HEK293 (cell line): ENCODE measurements at regions not wholly inside any gene's neighbourhood (a gene's known extent, or its start where the extent isn't known, plus 50 kb on each side); places are given as distances from the start of the nearest gene placed in this dataset.

ENCODE experiments used
- CTCF ChIP-seq: fragments of 450-650 bp; formaldehyde crosslinking; IDR thresholded peaks from 2 replicates; pipeline ENCODE4 v1.5.1; 2016; ENCODE audit warnings: missing biosample characterization, missing genetic modification characterization
- ZNF747 ChIP-seq: fragments of 450-650 bp; formaldehyde crosslinking; IDR thresholded peaks from 2 replicates; pipeline ENCODE4 v1.5.1; 2016; ENCODE audit warnings: missing biosample characterization, missing genetic modification characterization
- ZSCAN16 ChIP-seq: fragments of 450-650 bp; formaldehyde crosslinking; IDR thresholded peaks from 2 replicates; pipeline ENCODE4 v1.5.1; 2016; ENCODE audit warnings: missing biosample characterization, missing genetic modification characterization

GRCh38 chr11:80317612-80318011 is 876.8 kb upstream of the TENM4 start:
- TF ChIP-seq ZNF747 (tag by site-specific recombination) (no peak), CTCF (tag by site-specific recombination) (no peak), ZSCAN16 (tag by site-specific recombination) (no peak)
